Duodenal mucosa (tissue), 2 donors: ENCODE measurements at regions not wholly inside any gene's neighbourhood (a gene's known extent, or its start where the extent isn't known, plus 50 kb on each side); places are given as distances from the start of the nearest gene placed in this dataset.

Experiments
- H3K27ac ChIP-seq: one replicate; pipeline ENCODE4 v1.7.0; 2013; ENCODE audit warnings: low read depth, low read length
- H3K27me3 ChIP-seq, 2 donors: one replicate each; pipeline ENCODE4 v1.7.0; 2013; ENCODE audit warnings: low read length in 2 of 2, control low read depth in 1 of 2; ENCODE audit not compliant: insufficient read depth in 2 of 2, control insufficient read depth in 1 of 2
- H3K36me3 ChIP-seq, 2 donors: one replicate each; pipeline ENCODE4 v1.7.0; 2013; ENCODE audit warnings: low read length in 2 of 2, control low read depth in 1 of 2; ENCODE audit not compliant: insufficient read depth in 2 of 2, control insufficient read depth in 1 of 2
- H3K4me1 ChIP-seq, 2 donors: one replicate each; pipeline ENCODE4 v1.7.0; 2013; ENCODE audit warnings: low read length in 2 of 2, control low read depth in 1 of 2; ENCODE audit not compliant: insufficient read depth in 2 of 2, control insufficient read depth in 1 of 2
- H3K4me3 ChIP-seq, 2 donors: one replicate each; pipeline ENCODE4 v1.7.0; 2013; ENCODE audit warnings: low read length in 2 of 2, low read depth in 1 of 2
- H3K9ac ChIP-seq, 2 donors: one replicate each; pipeline ENCODE4 v1.7.0; 2013; ENCODE audit warnings: low read length in 2 of 2, low read depth in 1 of 2
- H3K9me3 ChIP-seq, 2 donors: one replicate each; pipeline ENCODE4 v1.7.0; 2013; ENCODE audit warnings: low read length in 2 of 2, control low read depth in 1 of 2; ENCODE audit not compliant: control insufficient read depth in 1 of 2

- H3K36me3 ChIP-seq = no peaks in the 10 kb centered on the region
- H3K4me3 ChIP-seq = no peak overlapping the region
- no peaks in the 10 kb centered on the region for H3K9me3 ChIP-seq
- no peaks in the 10 kb centered on the region for H3K4me1 ChIP-seq
- no peak overlapping the region for H3K27ac ChIP-seq
- peaks cover 0 to 4% of the 10 kb centered on the region in 2 donors for H3K27me3 ChIP-seq
- H3K9ac ChIP-seq = no peak overlapping the region
Observed at GRCh38 chr9:20207176-20207575, 415.1 kb downstream of the MLLT3 start.

DNA sequence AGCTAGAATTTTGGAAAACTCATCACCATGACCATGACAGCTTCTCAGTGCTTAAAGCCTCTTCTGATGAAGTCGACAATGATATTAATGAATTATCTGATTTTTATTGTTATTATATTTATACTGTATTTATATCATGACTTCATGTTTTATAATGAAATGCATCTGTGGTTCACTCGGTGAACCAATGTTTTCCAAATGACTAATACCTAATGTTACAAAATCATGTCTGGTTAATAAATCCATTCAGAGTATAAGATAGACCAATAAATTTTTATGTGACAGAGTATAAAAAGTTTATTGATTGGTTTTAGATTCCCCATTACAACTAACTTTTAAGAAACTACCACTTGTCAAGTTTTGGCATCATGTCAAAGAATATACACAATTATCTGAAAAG is 416.5 kb downstream of the MLLT3 start:
- H3K27me3 ChIP-seq = peaks cover 0 to 4% of the 10 kb centered on the region in 2 donors
- H3K9me3 ChIP-seq = no peaks in the 10 kb centered on the region
- H3K9ac ChIP-seq = no peak overlapping the region
- H3K4me3 ChIP-seq = no peak overlapping the region
- H3K36me3 ChIP-seq = no peaks in the 10 kb centered on the region
- no peak overlapping the region for H3K27ac ChIP-seq
- no peaks in the 10 kb centered on the region for H3K4me1 ChIP-seq

DNA sequence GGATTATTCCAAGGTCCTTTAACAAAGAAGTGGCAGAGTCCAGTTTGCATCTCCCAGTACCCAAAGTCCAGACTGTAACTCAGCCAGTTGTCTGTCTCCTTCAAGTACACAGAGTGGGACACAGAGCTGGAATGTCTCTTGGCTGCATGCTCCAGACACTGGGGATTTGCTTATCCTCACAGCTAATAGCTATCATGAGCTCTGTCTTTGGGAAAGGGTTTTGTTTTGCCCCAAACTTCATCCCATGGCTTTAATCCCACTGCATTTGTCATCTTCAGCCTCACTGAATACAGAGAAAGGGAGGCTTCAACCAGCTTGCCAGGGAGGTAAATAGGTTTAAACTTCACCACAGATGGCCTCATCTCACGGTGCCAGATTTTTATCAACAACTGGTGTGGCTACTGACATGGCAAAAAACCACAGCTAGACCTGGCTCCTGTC is 412.2 kb upstream of the SLC24A2 start:
- Histone ChIP-seq H3K27me3 (no peaks in the 10 kb centered on the region), H3K4me1 (no peaks in the 10 kb centered on the region), H3K27ac (no peak overlapping the region), H3K4me3 (no peak overlapping the region), H3K36me3 (no peaks in the 10 kb centered on the region), H3K9ac (no peak overlapping the region), H3K9me3 (no peaks in the 10 kb centered on the region)

- Histone ChIP-seq H3K36me3 (no peaks in the 10 kb centered on the region), H3K9me3 (no peaks in the 10 kb centered on the region), H3K27ac (no peak overlapping the region), H3K4me1 (no peaks in the 10 kb centered on the region), H3K9ac (no peak overlapping the region), H3K27me3 (no peaks in the 10 kb centered on the region), H3K4me3 (no peak overlapping the region)
Observed at GRCh38 chr9:20200581-20200980, 411.7 kb upstream of the SLC24A2 start.

- Histone ChIP-seq H3K9me3 (no peaks in the 10 kb centered on the region), H3K4me3 (no peak overlapping the region), H3K27ac (no peak overlapping the region), H3K27me3 (no peaks in the 10 kb centered on the region), H3K9ac (no peak overlapping the region), H3K4me1 (no peaks in the 10 kb centered on the region), H3K36me3 (no peaks in the 10 kb centered on the region)
Observed at GRCh38 chr9:20199111-20199510, 410.3 kb upstream of the SLC24A2 start.

DNA sequence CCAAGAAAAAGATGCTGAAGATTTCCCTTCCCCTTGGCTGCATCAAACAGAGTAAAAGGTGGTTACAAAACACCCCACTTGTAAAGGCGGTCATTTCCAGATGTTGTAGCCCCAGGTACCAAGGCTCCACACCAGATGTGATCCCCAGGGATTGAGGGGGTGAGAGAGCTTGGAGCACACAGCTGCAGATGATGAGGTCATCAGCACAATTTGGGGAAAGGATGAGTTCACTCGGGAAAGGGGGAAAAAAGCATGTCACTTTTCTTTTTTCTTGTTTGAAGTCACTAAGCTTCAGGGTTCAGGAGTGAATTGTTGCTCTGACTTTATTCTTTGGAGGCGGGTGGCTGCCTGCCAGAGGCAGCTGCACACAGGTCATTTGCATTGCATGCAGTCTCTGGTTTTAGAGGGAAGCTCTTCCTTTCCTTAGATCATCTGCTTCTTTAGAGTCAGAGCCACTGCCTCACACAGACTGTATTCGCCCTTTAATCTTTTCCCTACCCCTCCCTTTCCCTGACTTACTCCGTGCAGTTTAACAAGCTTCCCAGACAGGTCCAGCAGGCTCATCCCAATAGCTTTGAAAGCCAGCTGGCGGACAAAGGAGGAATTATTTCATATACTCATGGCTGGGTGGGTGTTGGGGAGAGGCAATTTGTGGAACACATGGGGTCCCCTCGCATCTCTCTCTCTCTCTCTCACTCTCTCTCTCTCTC is 409.3 kb upstream of the SLC24A2 start:
- Histone ChIP-seq H3K27me3 (no peaks in the 10 kb centered on the region), H3K9ac (no peak overlapping the region), H3K36me3 (no peaks in the 10 kb centered on the region), H3K27ac (no peak overlapping the region), H3K4me1 (no peaks in the 10 kb centered on the region), H3K4me3 (no peak overlapping the region), H3K9me3 (no peaks in the 10 kb centered on the region)

DNA sequence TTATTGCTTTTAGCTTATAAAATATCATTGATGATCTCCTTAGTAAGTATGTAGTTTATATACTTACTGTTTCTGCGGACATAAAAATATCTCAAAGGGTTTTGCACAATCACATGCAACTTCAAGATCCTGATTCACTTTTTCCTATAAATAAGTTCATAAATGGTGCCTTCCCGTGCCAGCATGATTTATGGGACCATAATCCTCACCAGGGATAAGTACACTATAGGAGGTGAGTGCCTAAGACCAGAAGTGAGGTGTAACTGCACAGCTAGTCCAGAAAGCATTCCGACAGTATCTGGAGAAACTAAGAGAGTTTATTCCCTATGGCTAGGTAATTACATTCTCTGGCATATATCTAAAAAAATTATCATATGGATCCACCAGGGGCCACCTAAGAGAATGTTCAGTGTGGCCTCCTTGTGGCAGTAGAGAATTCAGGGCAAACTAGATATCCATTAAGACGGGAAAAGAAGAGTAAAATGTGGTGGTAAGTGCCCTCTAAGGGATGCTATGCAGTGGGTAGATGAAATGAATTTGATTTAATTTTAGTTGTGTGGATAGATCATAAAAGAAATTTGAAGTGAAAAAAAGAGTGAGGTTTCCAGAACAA is 402.5 kb upstream of the SLC24A2 start:
- H3K27ac ChIP-seq = no peak overlapping the region
- peaks cover 0 to 5% of the 10 kb centered on the region in 2 donors for H3K27me3 ChIP-seq
- no peaks in the 10 kb centered on the region for H3K4me1 ChIP-seq
- no peaks in the 10 kb centered on the region for H3K36me3 ChIP-seq
- no peaks in the 10 kb centered on the region for H3K9me3 ChIP-seq
- H3K9ac ChIP-seq = no peak overlapping the region
- no peak overlapping the region for H3K4me3 ChIP-seq

DNA sequence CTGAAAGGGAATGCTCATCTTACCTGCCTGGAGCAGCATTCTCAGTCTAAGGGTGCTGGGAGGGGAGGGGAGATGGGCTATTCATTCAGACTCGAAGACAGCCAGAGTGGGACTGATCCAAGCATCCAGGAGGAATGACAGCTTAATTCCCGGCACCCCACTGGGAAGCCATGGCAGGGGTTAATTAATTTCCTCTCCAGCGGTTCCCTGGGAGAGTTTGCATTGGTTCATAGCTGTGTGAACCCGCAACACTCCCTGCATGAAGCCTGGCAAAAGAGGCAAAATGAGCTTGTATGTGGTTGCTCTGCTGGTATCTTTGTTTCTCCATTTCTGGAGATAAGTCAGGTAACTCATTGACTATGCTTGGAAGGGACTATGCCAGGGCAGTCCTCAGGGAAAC is 401.0 kb upstream of the SLC24A2 start:
- Histone ChIP-seq H3K4me1 (no peaks in the 10 kb centered on the region), H3K27ac (no peak overlapping the region), H3K9me3 (no peaks in the 10 kb centered on the region), H3K36me3 (no peaks in the 10 kb centered on the region), H3K9ac (no peak overlapping the region), H3K27me3 (peaks cover 0 to 5% of the 10 kb centered on the region in 2 donors), H3K4me3 (no peak overlapping the region)

DNA sequence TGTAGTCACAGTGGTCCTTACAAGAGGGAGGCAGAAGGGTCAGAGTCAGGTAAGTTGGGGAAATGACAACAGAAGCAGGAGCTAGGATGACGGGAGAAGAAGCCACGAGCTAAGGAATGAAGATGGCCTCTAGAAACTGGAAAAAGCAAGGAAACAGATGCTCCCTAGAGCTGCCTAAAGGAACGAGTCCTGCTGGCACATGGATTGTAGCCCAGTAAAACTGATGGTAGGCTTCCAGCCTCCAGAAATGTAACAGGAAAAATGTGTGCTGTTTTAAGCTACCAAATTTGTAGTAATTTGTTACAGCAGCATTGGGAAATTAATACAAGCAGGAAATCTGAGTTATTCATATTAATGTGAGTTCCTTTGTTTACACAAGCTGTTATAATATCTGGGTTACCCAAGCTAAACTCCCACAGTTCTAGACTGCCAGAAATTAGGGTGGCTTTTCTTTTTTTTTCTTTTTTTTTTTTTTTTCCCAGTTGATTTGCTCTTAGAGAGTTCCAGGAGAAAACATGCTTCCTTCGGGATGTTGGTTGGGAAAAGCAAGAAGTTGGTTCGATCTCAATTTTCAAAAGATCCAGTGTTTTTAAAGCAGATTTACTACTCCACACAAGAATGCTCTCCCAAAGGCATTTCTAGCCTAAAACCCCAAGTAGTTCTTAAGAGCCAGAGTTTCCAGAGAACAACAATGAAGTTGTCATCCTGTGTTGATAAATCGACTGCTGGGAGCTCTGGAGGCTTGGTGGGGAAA is 400.0 kb upstream of the SLC24A2 start:
- H3K27ac ChIP-seq = no peak overlapping the region
- H3K9me3 ChIP-seq = no peaks in the 10 kb centered on the region

GRCh38 chr9:20187318-20187717 is 398.5 kb upstream of the SLC24A2 start:
- Histone ChIP-seq H3K4me1 (no peaks in the 10 kb centered on the region), H3K9ac (no peak overlapping the region), H3K36me3 (no peaks in the 10 kb centered on the region), H3K27ac (no peak overlapping the region), H3K27me3 (peaks cover 0 to 5% of the 10 kb centered on the region in 2 donors), H3K4me3 (no peak overlapping the region), H3K9me3 (no peaks in the 10 kb centered on the region)

More for the DNA sequence above, 400.0 kb upstream of the SLC24A2 start:
- Histone ChIP-seq H3K27me3 (peaks cover 0 to 5% of the 10 kb centered on the region in 2 donors), H3K36me3 (no peaks in the 10 kb centered on the region), H3K9ac (no peak overlapping the region), H3K4me3 (no peak overlapping the region), H3K4me1 (no peaks in the 10 kb centered on the region)
